ENCODE measurements at regions not wholly inside any gene's neighbourhood (a gene's known extent, or its start where the extent isn't known, plus 50 kb on each side); places are given as distances from the start of the nearest gene placed in this dataset.

- DNase-seq, result no peak
Measured at GRCh38 chr1:199298825-199299224, 660.0 kb downstream of the PTPRC start.

DNA sequence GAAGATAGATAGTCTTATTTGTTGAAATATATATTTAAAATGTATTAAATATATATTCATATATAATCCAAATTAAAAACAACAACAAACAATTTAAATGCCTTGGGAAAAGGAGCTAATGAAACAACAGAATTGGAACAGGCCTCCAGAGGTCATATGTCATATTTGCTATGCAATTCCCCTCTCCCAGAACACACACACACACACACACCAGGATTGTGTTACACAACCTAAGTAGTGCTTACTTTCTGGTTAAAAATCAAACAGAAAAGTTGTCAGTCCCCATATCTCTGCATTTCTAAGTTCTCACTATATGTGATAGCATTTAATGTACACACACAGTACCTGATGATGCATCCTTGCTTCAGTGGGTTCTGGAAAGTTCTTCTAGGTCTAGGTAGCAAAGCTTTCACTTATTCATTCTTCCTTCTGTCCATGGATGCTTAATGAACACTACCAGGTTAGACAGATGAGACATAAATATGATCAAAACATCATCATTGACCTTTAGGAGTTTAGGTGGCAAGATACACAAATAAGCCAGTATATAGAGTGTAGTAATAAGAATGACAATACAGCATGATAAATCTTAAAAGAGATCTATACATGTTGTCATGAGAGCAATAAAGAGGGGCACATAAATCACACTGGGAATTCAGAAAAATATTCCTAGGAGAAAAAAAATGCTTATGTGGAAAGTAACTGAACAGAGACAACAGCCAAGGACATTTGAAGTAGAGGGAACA is 662.8 kb downstream of the PTPRC start:
- no peak for DNase-seq

- peak; percentile 53 for DNase-seq
Measured at GRCh38 chr1:199302554-199302953, 663.7 kb downstream of the PTPRC start.

GRCh38 chr1:199303035-199303434 is 664.2 kb downstream of the PTPRC start:
- DNase-seq, result no peak

DNA sequence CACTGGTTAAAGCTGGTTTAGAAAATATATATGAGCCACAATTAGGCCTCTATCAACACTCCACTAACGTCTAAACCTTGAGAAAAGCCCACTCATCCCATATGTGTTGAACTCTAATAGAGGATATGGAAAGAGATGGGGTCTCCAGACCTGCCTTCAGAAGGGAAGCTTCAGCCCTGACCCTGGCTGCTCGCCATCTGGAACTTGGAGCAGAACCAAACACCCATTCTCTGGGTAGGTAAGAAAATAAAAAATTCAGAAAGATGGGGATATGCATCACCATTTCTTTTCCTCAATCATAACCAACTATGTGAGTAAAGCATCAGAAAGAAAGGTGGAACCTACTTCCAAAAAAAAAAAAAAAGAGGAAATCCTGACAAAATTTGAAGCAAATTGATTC is 666.2 kb downstream of the PTPRC start:
- no peak for DNase-seq

- DNase-seq, result no peak
Measured at GRCh38 chr1:199307496-199308264, 668.8 kb downstream of the PTPRC start.

DNA sequence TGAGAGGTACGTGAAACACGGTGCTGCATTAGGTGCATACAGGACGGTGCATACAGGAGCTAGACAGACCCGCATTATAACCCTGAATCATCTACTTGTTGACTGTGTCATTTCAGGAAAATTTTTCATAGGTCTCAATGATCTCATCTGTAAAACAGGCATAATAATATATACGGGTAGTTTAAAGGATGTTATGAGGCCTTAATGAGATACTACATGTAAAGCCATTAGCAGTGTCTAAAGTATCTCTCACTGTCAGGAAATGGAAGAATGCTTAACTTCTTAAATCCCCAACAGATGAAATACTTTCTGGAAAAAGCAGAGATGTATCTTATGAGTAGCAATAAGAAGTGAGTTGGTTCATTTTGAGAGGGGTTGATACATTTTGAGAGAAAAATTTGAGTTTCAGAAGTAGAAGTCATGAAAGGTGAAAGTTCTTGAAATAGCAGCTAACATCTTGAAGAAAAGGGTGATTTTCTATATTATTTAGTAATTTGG is 669.6 kb downstream of the PTPRC start:
- no peak for DNase-seq

DNA sequence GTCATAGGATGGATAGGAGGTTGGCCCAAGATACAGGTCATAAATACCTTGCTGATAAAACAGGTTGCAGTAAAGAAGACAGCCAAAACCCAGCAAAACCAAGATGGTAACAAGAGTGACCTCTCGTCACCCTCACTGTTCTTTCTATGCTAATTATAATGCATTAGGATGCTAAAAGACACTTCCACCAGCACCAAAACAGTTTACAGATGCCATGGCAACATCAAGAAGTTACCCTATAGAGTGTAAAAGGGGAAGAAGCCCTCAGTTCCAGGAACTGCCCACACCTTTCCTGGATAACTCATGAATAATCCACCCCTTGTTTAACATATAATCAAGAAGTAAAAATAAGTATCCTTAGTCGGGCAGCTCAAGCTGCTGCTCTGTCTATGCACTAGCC is 671.9 kb downstream of the PTPRC start:
- no peak for DNase-seq

DNA sequence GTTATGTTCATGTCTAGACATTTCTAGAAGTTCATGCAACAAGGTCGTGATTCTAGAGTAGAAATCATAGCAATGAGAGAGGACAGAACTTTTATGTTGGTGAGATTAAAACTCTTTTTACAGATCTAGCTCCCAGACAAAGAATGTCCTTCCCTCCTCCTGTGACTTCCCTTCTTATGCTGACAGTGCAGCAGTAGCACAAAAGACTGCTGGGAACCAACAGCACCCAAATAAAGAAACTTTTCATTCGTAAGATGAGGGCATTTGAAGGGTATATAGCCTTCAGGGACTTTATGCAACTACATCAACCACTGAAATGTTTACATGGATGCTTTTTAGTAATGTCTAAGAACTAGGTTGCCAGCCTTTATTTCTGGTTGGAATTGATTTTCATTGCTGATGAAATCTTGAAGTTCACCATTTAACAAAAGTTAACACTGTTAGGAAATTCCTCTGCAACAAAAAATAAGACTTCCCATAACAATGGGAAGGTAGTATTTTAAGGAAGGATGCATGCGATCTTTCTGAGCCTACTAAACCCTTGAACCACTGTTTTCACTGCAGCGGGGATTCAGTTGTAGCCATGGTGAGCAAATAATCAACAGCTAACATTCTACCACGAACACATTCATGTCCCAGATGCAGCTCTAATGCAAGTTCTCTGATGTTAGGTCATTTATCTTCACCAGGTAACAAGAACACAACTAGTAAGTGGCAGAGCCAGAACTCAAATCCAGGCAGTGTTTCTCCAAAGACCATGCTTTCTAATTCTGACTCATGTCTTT is 672.8 kb downstream of the PTPRC start:
- DNase-seq, result no peak

GRCh38 chr1:199312626-199313025 is 673.8 kb downstream of the PTPRC start:
- DNase-seq, result no peak

DNA sequence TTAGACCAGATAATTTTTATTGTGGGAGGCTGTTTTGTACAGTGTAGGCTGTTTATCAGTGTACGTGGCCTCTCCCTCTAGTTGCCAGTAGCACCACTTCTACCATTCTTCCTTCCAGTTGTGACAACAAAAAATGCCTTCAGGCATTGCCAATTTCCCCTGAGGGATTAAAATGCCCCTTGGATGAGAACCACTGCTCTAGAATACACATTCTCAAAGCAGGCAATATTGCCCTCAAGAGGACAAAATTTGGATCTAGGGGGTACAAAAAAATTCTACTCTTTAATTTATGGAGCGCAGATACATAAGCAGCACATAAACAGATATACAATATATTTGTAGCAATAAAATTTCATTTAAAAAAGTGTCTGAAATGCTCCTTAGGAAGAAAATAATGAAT is 674.6 kb downstream of the PTPRC start:
- no peak for DNase-seq

DNA sequence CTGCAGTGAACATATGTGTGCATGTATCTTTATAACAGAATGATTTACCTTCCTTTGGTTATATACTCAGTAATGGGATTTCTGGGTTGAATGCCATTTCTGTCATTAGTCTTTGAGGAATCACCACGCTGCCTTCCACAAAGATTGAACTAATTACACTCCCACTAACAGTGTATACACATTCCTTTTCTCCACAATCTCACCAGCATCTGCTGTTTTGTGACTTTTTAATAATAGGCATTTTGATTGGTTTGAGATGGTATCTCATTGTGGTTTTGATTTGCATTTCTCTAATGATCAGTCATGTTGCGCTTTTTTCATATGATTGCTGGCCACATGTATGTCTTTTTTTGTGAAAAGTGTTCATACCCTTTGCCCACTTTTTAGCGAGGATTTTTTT is 680.5 kb downstream of the PTPRC start:
- DNase-seq, result no peak

- DNase-seq, result no peak
Measured at GRCh38 chr1:199322278-199322677, 683.4 kb downstream of the PTPRC start.

- DNase-seq, result no peak
Measured at GRCh38 chr1:199333180-199333579, 694.3 kb upstream of the NR5A2 start.

DNA sequence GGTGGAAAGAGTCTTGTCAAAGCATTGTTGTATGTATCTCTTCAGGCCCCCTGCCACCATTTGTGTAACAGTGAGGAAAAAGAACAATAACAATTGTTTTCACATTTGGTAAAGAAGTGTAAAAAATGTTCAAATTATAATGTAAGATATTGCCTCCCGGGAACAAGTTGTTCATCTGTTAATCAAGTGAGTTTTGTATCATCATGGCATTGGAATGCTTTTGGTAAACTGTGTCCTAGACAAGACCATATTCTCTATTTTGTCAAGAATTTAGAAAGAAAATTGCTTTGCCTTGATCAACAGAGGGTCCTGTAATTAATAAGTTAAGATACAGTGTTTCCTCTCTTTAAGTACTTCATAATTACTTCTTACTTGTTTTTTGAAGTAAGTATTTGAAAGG is 692.0 kb upstream of the NR5A2 start:
- peak; percentile 35 for DNase-seq

- DNase-seq, result no peak
Measured at GRCh38 chr1:199336745-199337640, 690.5 kb upstream of the NR5A2 start.

DNA sequence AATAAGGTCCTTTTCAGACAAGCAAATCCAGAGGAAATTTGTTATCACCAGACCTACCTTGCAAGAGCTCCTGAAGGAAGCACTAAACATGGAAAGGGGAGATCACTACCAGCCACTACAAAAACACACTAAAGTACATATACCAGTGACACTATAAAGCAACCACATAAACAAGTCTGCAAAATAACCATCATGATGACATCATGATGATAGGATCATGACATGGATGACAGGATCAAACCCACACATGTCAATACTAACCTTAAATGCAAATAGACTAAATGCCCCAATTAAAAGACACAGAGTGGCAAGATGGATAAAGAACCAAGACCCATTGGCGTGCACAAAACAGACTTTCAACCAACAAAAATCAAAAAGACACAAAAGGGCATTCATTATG is 688.8 kb upstream of the NR5A2 start:
- DNase-seq, result no peak

GRCh38 chr1:199352351-199352750 is 675.2 kb upstream of the NR5A2 start:
- DNase-seq, result no peak

- no peak for DNase-seq
Measured at GRCh38 chr1:199353906-199354305, 673.6 kb upstream of the NR5A2 start.

- DNase-seq, result no peak
Measured at GRCh38 chr1:199356561-199356960, 670.9 kb upstream of the NR5A2 start.

GRCh38 chr1:199357599-199357998 is 669.9 kb upstream of the NR5A2 start:
- DNase-seq, result no peak

DNA sequence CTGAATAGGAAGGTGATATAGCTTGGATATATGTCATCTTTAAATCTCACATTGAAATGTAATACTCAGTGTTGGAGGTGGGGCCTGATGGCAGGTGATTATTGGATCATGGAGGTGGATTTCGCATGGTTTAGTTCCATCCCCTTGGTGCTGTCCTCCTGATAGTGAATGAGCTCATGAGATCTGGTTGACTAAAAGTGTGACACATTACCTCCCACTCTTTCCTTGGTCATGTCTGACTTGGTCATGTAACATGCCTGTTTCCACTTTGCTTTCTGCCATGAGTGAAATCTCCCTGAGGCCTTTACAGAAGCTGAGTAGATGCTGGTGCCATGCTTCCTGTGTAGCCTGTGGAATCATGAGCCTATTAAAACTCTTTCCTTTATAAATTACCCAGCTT is 664.5 kb upstream of the NR5A2 start:
- no peak for DNase-seq
